ENCODE measurements at regions not wholly inside any gene's neighbourhood (a gene's known extent, or its start where the extent isn't known, plus 50 kb on each side); places are given as distances from the start of the nearest gene placed in this dataset.

- DNase-seq (ENCODE audit: low read depth in 1 of 2, low spot score in 1 of 2), result no peak
These were observed 111.9 kb upstream of the IQCM start for GRCh38 chr4:149927514-149927913.

GRCh38 chr4:149928507-149928906, 112.9 kb upstream of the IQCM start:
- no peak for DNase-seq (ENCODE audit: low read depth in 1 of 2, low spot score in 1 of 2)

- DNase-seq (ENCODE audit: low read depth in 1 of 2, low spot score in 1 of 2), result no peak
These were observed 115.8 kb upstream of the IQCM start for GRCh38 chr4:149931431-149931830.

GRCh38 chr4:149932188-149932587, 116.5 kb upstream of the IQCM start:
- DNase-seq (ENCODE audit: low read depth in 1 of 2, low spot score in 1 of 2), result no peak

GRCh38 chr4:149933120-149933519, 117.5 kb upstream of the IQCM start:
- DNase-seq (ENCODE audit: low read depth in 1 of 2, low spot score in 1 of 2), result no peak

GRCh38 chr4:149933883-149934282, 118.2 kb upstream of the IQCM start:
- no peak for DNase-seq (ENCODE audit: low read depth in 1 of 2, low spot score in 1 of 2)

GRCh38 chr4:149949381-149949780, 128.9 kb upstream of the DCLK2 start:
- no peak for DNase-seq (ENCODE audit: low read depth in 1 of 2, low spot score in 1 of 2)

GRCh38 chr4:149951152-149951900, 126.9 kb upstream of the DCLK2 start:
- DNase-seq (ENCODE audit: low read depth in 1 of 2, low spot score in 1 of 2), result no peak

GRCh38 chr4:149952101-149952500, 126.1 kb upstream of the DCLK2 start:
- DNase-seq (ENCODE audit: low read depth in 1 of 2, low spot score in 1 of 2), result no peak

GRCh38 chr4:149952716-149953115, 125.5 kb upstream of the DCLK2 start:
- no peak for DNase-seq (ENCODE audit: low read depth in 1 of 2, low spot score in 1 of 2)

GRCh38 chr4:149955780-149956390, 122.4 kb upstream of the DCLK2 start:
- DNase-seq (ENCODE audit: low read depth in 1 of 2, low spot score in 1 of 2), result no peak

- no peak for DNase-seq (ENCODE audit: low read depth in 1 of 2, low spot score in 1 of 2)
These were observed 121.6 kb upstream of the DCLK2 start for GRCh38 chr4:149956678-149957077.

GRCh38 chr4:149961876-149962597, 116.2 kb upstream of the DCLK2 start:
- no peak for DNase-seq (ENCODE audit: low read depth in 1 of 2, low spot score in 1 of 2)

GRCh38 chr4:149964001-149964796, 114.0 kb upstream of the DCLK2 start:
- no peak for DNase-seq (ENCODE audit: low read depth in 1 of 2, low spot score in 1 of 2)

- DNase-seq (ENCODE audit: low read depth in 1 of 2, low spot score in 1 of 2), result no peak
These were observed 113.0 kb upstream of the DCLK2 start for GRCh38 chr4:149965206-149965605.

- DNase-seq (ENCODE audit: low read depth in 1 of 2, low spot score in 1 of 2), result no peak
These were observed 105.8 kb upstream of the DCLK2 start for GRCh38 chr4:149972407-149972806.

GRCh38 chr4:149973181-149973580, 105.1 kb upstream of the DCLK2 start:
- no peak for DNase-seq (ENCODE audit: low read depth in 1 of 2, low spot score in 1 of 2)

GRCh38 chr4:149975172-149975571, 103.1 kb upstream of the DCLK2 start:
- DNase-seq (ENCODE audit: low read depth in 1 of 2, low spot score in 1 of 2), result no peak

- DNase-seq (ENCODE audit: low read depth in 1 of 2, low spot score in 1 of 2), result no peak
These were observed 98.0 kb upstream of the DCLK2 start for GRCh38 chr4:149980121-149980682.

- DNase-seq (ENCODE audit: low read depth in 1 of 2, low spot score in 1 of 2), result peak in 1 of 2 donors; percentile 12
These were observed 97.3 kb upstream of the DCLK2 start for GRCh38 chr4:149980941-149981340.

- no peak for DNase-seq (ENCODE audit: low read depth in 1 of 2, low spot score in 1 of 2)
These were observed 94.8 kb upstream of the DCLK2 start for GRCh38 chr4:149983401-149983800.

Measured in activated T-helper 1 cell treated with anti-CD3 and anti-CD28 coated beads, Interleukin-2, amount 50 U/mL, for 16 hours (primary cell).